ENCODE measurements at regions not wholly inside any gene's neighbourhood (a gene's known extent, or its start where the extent isn't known, plus 50 kb on each side); places are given as distances from the start of the nearest gene placed in this dataset.

DNA sequence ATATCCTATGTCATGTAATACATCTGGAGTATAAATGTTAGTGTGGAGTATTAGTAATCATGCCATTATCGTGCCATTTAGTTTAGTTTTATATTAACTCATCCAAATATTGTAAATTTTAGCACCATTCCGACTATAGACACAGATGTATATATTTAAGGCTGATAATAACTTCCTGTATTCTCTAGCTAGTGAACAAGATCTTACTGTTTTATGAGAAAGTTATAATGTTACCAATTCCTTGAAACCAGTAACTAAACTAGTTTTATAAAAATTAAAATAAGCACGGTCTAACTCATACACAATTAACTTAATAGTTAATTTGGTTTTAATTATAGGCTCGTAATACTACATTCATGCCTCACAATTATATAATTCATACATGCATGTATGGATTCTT, 808.6 kb downstream of the USP25 start:
- no peak overlapping the region for H3K18ac ChIP-seq (ENCODE audit: low read length)

DNA sequence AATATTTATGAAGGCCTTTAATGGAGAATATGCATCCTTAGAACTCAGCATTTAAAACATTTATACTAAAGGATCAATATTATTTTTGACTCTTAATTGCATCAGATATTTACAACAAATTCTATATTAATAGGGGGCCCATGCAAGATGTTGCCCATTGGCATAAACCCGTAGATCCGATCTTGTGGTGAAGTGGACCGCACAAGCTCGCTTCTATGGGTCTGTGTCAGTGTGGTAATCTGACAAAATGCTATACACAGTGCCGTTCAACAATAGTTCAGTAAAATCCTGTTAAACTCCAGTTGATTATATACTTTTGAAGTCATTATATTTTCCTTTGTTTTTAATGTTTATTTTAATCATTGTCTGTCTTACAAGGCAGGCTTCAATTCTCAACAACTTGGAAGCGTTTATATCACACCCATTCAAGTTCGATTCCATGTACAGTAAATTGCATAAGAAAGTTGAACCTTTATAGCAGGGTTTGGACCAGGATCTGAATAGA, 809.2 kb downstream of the USP25 start:
- Histone ChIP-seq H2AK5ac (ENCODE audit: low read length) (no peak overlapping the region), H3K4me2 (ENCODE audit: low read length) (no peak overlapping the region), H3K18ac (ENCODE audit: low read length) (no peak overlapping the region), H4K91ac (ENCODE audit: low read depth, low read length) (no peak overlapping the region), H3K27me3 (ENCODE audit: insufficient read depth, low read length) (no peaks in the 10 kb centered on the region), H3K79me2 (ENCODE audit: control insufficient read depth, insufficient read depth, low read length, poor library complexity) (no peaks in the 10 kb centered on the region), H3K27ac (ENCODE audit: low read depth, low read length) (no peak overlapping the region), H3K36me3 (ENCODE audit: control insufficient read depth in 1 of 2, insufficient read depth in 2 of 2, low read length in 2 of 2) (no peaks in the 10 kb centered on the region), H2AFZ (ENCODE audit: insufficient read depth, low read length, poor library complexity) (no peak overlapping the region), H3K14ac (ENCODE audit: low read length) (no peak overlapping the region), H3K79me1 (ENCODE audit: low read length) (no peaks in the 10 kb centered on the region), H3K9me3 (ENCODE audit: insufficient read depth, low read depth, low read length) (no peaks in the 10 kb centered on the region), H3K4me1 (ENCODE audit: control insufficient read depth in 1 of 2, insufficient read depth in 2 of 2, low read length in 2 of 2) (peaks cover 2% of the 10 kb centered on the region in 2 experiments), H3K9ac (ENCODE audit: low read length) (no peak overlapping the region), H2BK120ac (ENCODE audit: insufficient read depth, low read length, poor library complexity) (no peak overlapping the region), H3K23ac (ENCODE audit: low read length) (no peak overlapping the region), H3K4ac (ENCODE audit: low read depth, low read length) (no peak overlapping the region), H3K4me3 (ENCODE audit: low read depth, low read length) (no peak overlapping the region), H2BK12ac (ENCODE audit: low read length) (no peak overlapping the region), H2BK5ac (ENCODE audit: low read depth, low read length, poor library complexity) (no peak overlapping the region), H4K12ac (ENCODE audit: low read depth, low read length) (no peak overlapping the region), H4K8ac (ENCODE audit: low read depth, low read length) (no peak overlapping the region)
- WGBS (ENCODE audit: extremely low coverage, insufficient coverage, insufficient read length) = no CpG with 5 or more reads among the region's 7 CpGs
- no peak for DNase-seq

More for the DNA sequence above, 808.6 kb downstream of the USP25 start:
- Histone ChIP-seq H3K14ac (ENCODE audit: low read length) (no peak overlapping the region), H3K23ac (ENCODE audit: low read length) (no peak overlapping the region), H3K79me2 (ENCODE audit: control insufficient read depth, insufficient read depth, low read length, poor library complexity) (no peaks in the 10 kb centered on the region), H2AK5ac (ENCODE audit: low read length) (no peak overlapping the region), H2BK5ac (ENCODE audit: low read depth, low read length, poor library complexity) (no peak overlapping the region), H3K4me1 (ENCODE audit: control insufficient read depth in 1 of 2, insufficient read depth in 2 of 2, low read length in 2 of 2) (peaks cover 2% of the 10 kb centered on the region in 2 experiments), H3K79me1 (ENCODE audit: low read length) (no peaks in the 10 kb centered on the region), H3K9ac (ENCODE audit: low read length) (no peak overlapping the region), H4K8ac (ENCODE audit: low read depth, low read length) (no peak overlapping the region), H2AFZ (ENCODE audit: insufficient read depth, low read length, poor library complexity) (no peak overlapping the region), H3K27ac (ENCODE audit: low read depth, low read length) (no peak overlapping the region), H3K4me2 (ENCODE audit: low read length) (no peak overlapping the region), H3K9me3 (ENCODE audit: insufficient read depth, low read depth, low read length) (no peaks in the 10 kb centered on the region), H4K12ac (ENCODE audit: low read depth, low read length) (no peak overlapping the region), H3K4ac (ENCODE audit: low read depth, low read length) (no peak overlapping the region), H4K91ac (ENCODE audit: low read depth, low read length) (no peak overlapping the region), H2BK12ac (ENCODE audit: low read length) (no peak overlapping the region), H3K4me3 (ENCODE audit: low read depth, low read length) (no peak overlapping the region), H2BK120ac (ENCODE audit: insufficient read depth, low read length, poor library complexity) (no peak overlapping the region), H3K36me3 (ENCODE audit: control insufficient read depth in 1 of 2, insufficient read depth in 2 of 2, low read length in 2 of 2) (no peaks in the 10 kb centered on the region), H3K27me3 (ENCODE audit: insufficient read depth, low read length) (no peaks in the 10 kb centered on the region)
- WGBS (ENCODE audit: extremely low coverage, insufficient coverage, insufficient read length) = no CpG with 5 or more reads among the region's 4 CpGs
- DNase-seq = no peak

DNA sequence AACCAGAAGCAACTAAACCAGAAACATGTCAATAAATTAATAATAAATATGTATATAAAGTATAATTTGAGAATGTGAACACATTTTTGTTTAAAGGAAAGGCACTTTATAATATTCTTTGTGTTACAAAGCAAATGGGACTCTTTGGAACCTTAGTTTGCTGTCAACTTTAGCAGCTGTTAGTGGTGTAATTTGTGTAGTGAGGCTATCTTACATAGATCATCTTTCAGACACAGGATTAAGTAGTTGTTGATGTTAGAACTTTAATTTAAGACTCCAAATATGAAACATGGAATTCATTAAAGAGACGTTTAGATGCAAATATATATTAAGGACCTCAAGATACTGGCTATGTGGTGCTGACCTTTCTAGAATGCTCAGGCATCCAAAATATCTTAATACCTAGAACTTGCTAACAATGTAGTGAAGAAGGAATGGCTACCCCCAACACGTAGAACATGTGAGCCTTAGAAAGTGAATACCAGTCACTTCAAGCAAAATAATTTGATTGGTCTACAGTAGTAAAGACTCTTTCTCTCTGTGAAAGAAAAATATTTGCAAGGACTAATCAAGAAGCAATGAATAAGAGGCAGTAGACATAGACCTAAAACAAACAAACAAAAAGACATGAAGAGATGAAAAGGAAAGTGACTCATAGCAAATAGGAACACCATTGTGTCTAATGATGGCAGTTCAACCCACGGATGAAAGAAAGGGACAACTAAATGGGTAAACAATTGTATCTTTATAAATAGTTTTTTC, 811.4 kb downstream of the USP25 start:
- Histone ChIP-seq H2BK120ac (ENCODE audit: insufficient read depth, low read length, poor library complexity) (no peak overlapping the region), H4K12ac (ENCODE audit: low read depth, low read length) (no peak overlapping the region), H3K9me3 (ENCODE audit: insufficient read depth, low read depth, low read length) (no peaks in the 10 kb centered on the region), H3K18ac (ENCODE audit: low read length) (no peak overlapping the region), H3K27me3 (ENCODE audit: insufficient read depth, low read length) (no peaks in the 10 kb centered on the region), H2BK5ac (ENCODE audit: low read depth, low read length, poor library complexity) (no peak overlapping the region), H3K23ac (ENCODE audit: low read length) (no peak overlapping the region), H3K4me3 (ENCODE audit: low read depth, low read length) (no peak overlapping the region), H3K36me3 (ENCODE audit: control insufficient read depth in 1 of 2, insufficient read depth in 2 of 2, low read length in 2 of 2) (no peaks in the 10 kb centered on the region), H4K91ac (ENCODE audit: low read depth, low read length) (no peak overlapping the region), H3K14ac (ENCODE audit: low read length) (no peak overlapping the region), H3K9ac (ENCODE audit: low read length) (no peak overlapping the region), H3K79me2 (ENCODE audit: control insufficient read depth, insufficient read depth, low read length, poor library complexity) (no peaks in the 10 kb centered on the region), H2BK12ac (ENCODE audit: low read length) (no peak overlapping the region), H2AFZ (ENCODE audit: insufficient read depth, low read length, poor library complexity) (no peak overlapping the region), H3K4me1 (ENCODE audit: control insufficient read depth in 1 of 2, insufficient read depth in 2 of 2, low read length in 2 of 2) (no peaks in the 10 kb centered on the region), H3K4me2 (ENCODE audit: low read length) (no peak overlapping the region), H3K27ac (ENCODE audit: low read depth, low read length) (no peak overlapping the region), H4K8ac (ENCODE audit: low read depth, low read length) (no peak overlapping the region), H3K4ac (ENCODE audit: low read depth, low read length) (no peak overlapping the region), H2AK5ac (ENCODE audit: low read length) (no peak overlapping the region), H3K79me1 (ENCODE audit: low read length) (no peaks in the 10 kb centered on the region)
- DNase-seq = no peak
- WGBS (ENCODE audit: extremely low coverage, insufficient coverage, insufficient read length) = no CpG with 5 or more reads among the region's 3 CpGs

DNA sequence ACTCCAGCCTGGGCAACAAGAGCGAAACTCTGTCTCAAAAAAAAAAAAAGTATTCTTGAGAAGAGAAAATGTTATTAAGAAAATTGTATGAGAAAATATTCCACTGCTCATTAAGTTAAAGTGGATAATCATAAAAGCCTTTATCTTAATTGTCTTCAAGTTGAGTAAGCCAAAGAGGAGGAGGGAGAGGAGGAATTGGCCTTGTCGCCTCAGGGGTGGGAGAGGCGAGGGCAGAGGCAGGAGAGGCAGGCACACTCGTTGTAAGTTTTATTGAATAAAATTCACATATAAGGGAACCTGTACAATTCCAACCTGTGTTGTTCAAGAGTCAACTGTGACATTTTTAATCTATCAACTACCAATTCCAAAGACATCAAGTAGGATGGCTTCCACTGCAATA, 820.3 kb downstream of the USP25 start:
- Histone ChIP-seq H2BK5ac (ENCODE audit: low read depth, low read length, poor library complexity) (no peak overlapping the region), H3K27me3 (ENCODE audit: insufficient read depth, low read length) (no peaks in the 10 kb centered on the region), H3K14ac (ENCODE audit: low read length) (no peak overlapping the region), H4K8ac (ENCODE audit: low read depth, low read length) (no peak overlapping the region), H2AK5ac (ENCODE audit: low read length) (no peak overlapping the region), H4K12ac (ENCODE audit: low read depth, low read length) (no peak overlapping the region), H3K4me1 (ENCODE audit: control insufficient read depth in 1 of 2, insufficient read depth in 2 of 2, low read length in 2 of 2) (no peaks in the 10 kb centered on the region), H3K23ac (ENCODE audit: low read length) (no peak overlapping the region), H3K9ac (ENCODE audit: low read length) (no peak overlapping the region), H3K79me2 (ENCODE audit: control insufficient read depth, insufficient read depth, low read length, poor library complexity) (no peaks in the 10 kb centered on the region), H3K27ac (ENCODE audit: low read depth, low read length) (no peak overlapping the region), H3K9me3 (ENCODE audit: insufficient read depth, low read depth, low read length) (no peaks in the 10 kb centered on the region), H4K91ac (ENCODE audit: low read depth, low read length) (no peak overlapping the region), H2BK12ac (ENCODE audit: low read length) (no peak overlapping the region), H3K4ac (ENCODE audit: low read depth, low read length) (no peak overlapping the region), H2AFZ (ENCODE audit: insufficient read depth, low read length, poor library complexity) (no peak overlapping the region), H2BK120ac (ENCODE audit: insufficient read depth, low read length, poor library complexity) (no peak overlapping the region), H3K36me3 (ENCODE audit: control insufficient read depth in 1 of 2, insufficient read depth in 2 of 2, low read length in 2 of 2) (no peaks in the 10 kb centered on the region), H3K4me2 (ENCODE audit: low read length) (no peak overlapping the region), H3K18ac (ENCODE audit: low read length) (no peak overlapping the region), H3K79me1 (ENCODE audit: low read length) (no peaks in the 10 kb centered on the region), H3K4me3 (ENCODE audit: low read depth, low read length) (no peak overlapping the region)
- no CpG with 5 or more reads among the region's 4 CpGs for WGBS (ENCODE audit: extremely low coverage, insufficient coverage, insufficient read length)
- no peak for DNase-seq
